ENCODE measurements at regions not wholly inside any gene's neighbourhood (a gene's known extent, or its start where the extent isn't known, plus 50 kb on each side); places are given as distances from the start of the nearest gene placed in this dataset.
A peak's percentile ranks its signal among the peaks of the same experiment; 100 is the strongest.

GRCh38 chr17:14946481-14946880, 318.6 kb downstream of the PMP22 start:
- DNase-seq (ENCODE audit: low spot score), result no peak

GRCh38 chr17:14942526-14943190, 322.5 kb downstream of the PMP22 start:
- DNase-seq (ENCODE audit: low spot score), result no peak

GRCh38 chr17:14940938-14941265, 324.2 kb downstream of the PMP22 start:
- DNase-seq (ENCODE audit: low spot score), result no peak

- DNase-seq (ENCODE audit: low spot score), result no peak
Observed at GRCh38 chr17:14940108-14940937, 324.8 kb downstream of the PMP22 start.

- DNase-seq (ENCODE audit: low spot score), result no peak
Observed at GRCh38 chr17:14935845-14936485, 329.2 kb downstream of the PMP22 start.

GRCh38 chr17:14935139-14935841, 329.8 kb downstream of the PMP22 start:
- DNase-seq (ENCODE audit: low spot score), result no peak

GRCh38 chr17:14933676-14934075, 331.4 kb downstream of the PMP22 start:
- no peak for DNase-seq (ENCODE audit: low spot score)

- peak; percentile 57 for DNase-seq (ENCODE audit: low spot score)
Observed at GRCh38 chr17:14926526-14927122, 338.5 kb downstream of the PMP22 start.

GRCh38 chr17:14926073-14926472, 339.1 kb downstream of the PMP22 start:
- DNase-seq (ENCODE audit: low spot score), result no peak

- DNase-seq (ENCODE audit: low spot score), result no peak
Observed at GRCh38 chr17:14925498-14925897, 339.6 kb downstream of the PMP22 start.

- no peak for DNase-seq (ENCODE audit: low spot score)
Observed at GRCh38 chr17:14923981-14924380, 341.1 kb downstream of the PMP22 start.

- no peak for DNase-seq (ENCODE audit: low spot score)
Observed at GRCh38 chr17:14922411-14922810, 342.7 kb downstream of the PMP22 start.

- DNase-seq (ENCODE audit: low spot score), result no peak
Observed at GRCh38 chr17:14921936-14922335, 343.2 kb downstream of the PMP22 start.

- no peak for DNase-seq (ENCODE audit: low spot score)
Observed at GRCh38 chr17:14919631-14920213, 345.4 kb downstream of the PMP22 start.

GRCh38 chr17:14919094-14919493, 346.0 kb downstream of the PMP22 start:
- no peak for DNase-seq (ENCODE audit: low spot score)

- DNase-seq (ENCODE audit: low spot score), result no peak
Observed at GRCh38 chr17:14918540-14918939, 346.6 kb downstream of the PMP22 start.

- no peak for DNase-seq (ENCODE audit: low spot score)
Observed at GRCh38 chr17:14910916-14911315, 354.2 kb downstream of the PMP22 start.

GRCh38 chr17:14904386-14904785, 360.7 kb downstream of the PMP22 start:
- DNase-seq (ENCODE audit: low spot score), result no peak

GRCh38 chr17:14903854-14904253, 361.3 kb downstream of the PMP22 start:
- DNase-seq (ENCODE audit: low spot score), result no peak

GRCh38 chr17:14902803-14903202, 362.3 kb downstream of the PMP22 start:
- no peak for DNase-seq (ENCODE audit: low spot score)

- no peak for DNase-seq (ENCODE audit: low spot score)
Observed at GRCh38 chr17:14902297-14902696, 362.8 kb downstream of the PMP22 start.

- no peak for DNase-seq (ENCODE audit: low spot score)
Observed at GRCh38 chr17:14901376-14901775, 363.8 kb downstream of the PMP22 start.

All from activated CD4-positive, alpha-beta T cell treated with anti-CD3 and anti-CD28 coated beads, Interleukin-2, Interleukin-4, amounts not matched to agents 100 ng/mL and 50 ng/mL, durations not matched to agents 16 hours and 8 hours (primary cell).